OCI-LY7 (cell line): ENCODE measurements at regions not wholly inside any gene's neighbourhood (a gene's known extent, or its start where the extent isn't known, plus 50 kb on each side); places are given as distances from the start of the nearest gene placed in this dataset.

Experiments
- BruUV-seq: library from RNA; stranded (reverse); fragments of 400-500 nt; replicated peaks from 2 replicates; lab custom pipeline; 2021; lab: Mats Ljungman, UMichigan
- CTCF ChIA-PET: fragments of 300-600 bp; sonication (Branson Sonifier 250); formaldehyde crosslinking; loops from one replicate; lab custom pipeline; 2022; ENCODE audit warnings: antibody characterized with exemption; ENCODE audit not compliant: unreplicated experiment; lab: Charles Lee
- POLR2A ChIA-PET: fragments of 300-600 bp; sonication (Branson Sonifier 250); formaldehyde crosslinking; loops from one replicate; lab custom pipeline; 2022; ENCODE audit warnings: antibody characterized with exemption; lab: Charles Lee
- DNase-seq: peaks from one replicate; pipeline ENCODE4 v3.0.0-alpha.2; 2015; ENCODE audit warnings: low spot score
- H2AFZ ChIP-seq: fragments of 200-600 bp; sonication (generic), shearing (Covaris generic); 2 replicates; pipeline ENCODE4 v1.6.1; 2014; ENCODE audit warnings: mild to moderate bottlenecking, antibody characterized with exemption, low read length, moderate library complexity
- H3K27ac ChIP-seq: fragments of 200-600 bp; sonication (generic); 2 replicates; pipeline ENCODE4 v1.5.1; 2014; ENCODE audit warnings: mixed run types, low read depth, mild to moderate bottlenecking, moderate library complexity, low read length, inconsistent platforms; ENCODE audit not compliant: poor library complexity, severe bottlenecking
- H3K36me3 ChIP-seq: fragments of 200-600 bp; sonication (generic); 2 replicates; pipeline ENCODE4 v1.6.1; 2014; ENCODE audit warnings: mild to moderate bottlenecking, antibody characterized with exemption, low read length, moderate library complexity, mixed read lengths; ENCODE audit not compliant: insufficient read depth
- H3K4me1 ChIP-seq: fragments of 200-600 bp; sonication (generic); 2 replicates; pipeline ENCODE4 v1.5.1; 2014; ENCODE audit warnings: mild to moderate bottlenecking, low read length; ENCODE audit not compliant: insufficient read depth, poor library complexity, severe bottlenecking
- H3K4me2 ChIP-seq: fragments of 200-600 bp; sonication (generic); 2 replicates; pipeline ENCODE4 v1.6.1; 2014; ENCODE audit warnings: mild to moderate bottlenecking, low read length
- H3K4me3 ChIP-seq: fragments of 200-600 bp; sonication (generic); 2 replicates; pipeline ENCODE4 v1.5.1; 2014; ENCODE audit warnings: mild to moderate bottlenecking, low read depth, low read length; ENCODE audit not compliant: poor library complexity, severe bottlenecking
- H3K79me2 ChIP-seq: fragments of 200-600 bp; sonication (generic); 2 replicates; pipeline ENCODE4 v1.6.1; 2016; ENCODE audit warnings: low read depth, mild to moderate bottlenecking, low read length, moderate library complexity, mixed read lengths; ENCODE audit not compliant: insufficient read depth
- H3K9me2 ChIP-seq: fragments of 200-600 bp; sonication (generic); 2 replicates; pipeline ENCODE4 v1.6.1; 2016; ENCODE audit warnings: mild to moderate bottlenecking, low read length, mixed read lengths; ENCODE audit not compliant: insufficient read depth
- H3K9me3 ChIP-seq: fragments of 200-600 bp; sonication (generic); 2 replicates; pipeline ENCODE4 v1.6.1; 2014; ENCODE audit warnings: mild to moderate bottlenecking, mixed run types, low read length, mixed read lengths
- H4K20me1 ChIP-seq: fragments of 200-600 bp; sonication (generic); 2 replicates; pipeline ENCODE4 v1.6.1; 2014; ENCODE audit warnings: mild to moderate bottlenecking, antibody characterized with exemption, low read length, moderate library complexity, mixed read lengths; ENCODE audit not compliant: insufficient read depth
- CTCF ChIP-seq: fragments of 200-600 bp; sonication (generic); conservative IDR thresholded peaks from 2 replicates; pipeline ENCODE4 v1.5.1; 2014; ENCODE audit warnings: mild to moderate bottlenecking, antibody characterized with exemption, low read length, moderate library complexity, mixed read lengths
- EZH2phosphoT487 ChIP-seq: fragments of 200-600 bp; sonication (generic); IDR thresholded peaks from 2 replicates; pipeline ENCODE4 v1.6.1; 2018; ENCODE audit warnings: low read depth, borderline replicate concordance, mild to moderate bottlenecking, mixed run types, antibody characterized with exemption, low read length, moderate library complexity, mixed read lengths
- intact Hi-C: fragments of 100-400 bp; cut with micrococcal nuclease; formaldehyde crosslinking; loops from one replicate; pipeline ENCODE4 v1.10.0; 2022; ENCODE audit not compliant: unreplicated experiment

- POLR2A ChIA-PET, result no interaction called here
These were observed 130.8 kb upstream of the ACSL4 start for GRCh38 chrX:109863811-109864210.

GRCh38 chrX:109871121-109871888 lies 131.6 kb upstream of the TMEM164 start:
- H3K36me3 ChIP-seq, result no peaks in the 10 kb centered on the region
- no TSS peak for BruUV-seq
- H3K9me2 ChIP-seq, result no peaks in the 10 kb centered on the region
- POLR2A ChIA-PET, result interaction anchor here (1.1 to 1.2 kb wide), 2 partner anchors 9 to 19 kb away, joined by 4 to 5 read pairs; no protein-coding TSS in a partner anchor
- H3K4me3 ChIP-seq, result no peak overlapping the region
- intact Hi-C loops, result no loop called here
- no peaks in the 10 kb centered on the region for H3K9me3 ChIP-seq
- TF ChIP-seq CTCF (no peak), EZH2phosphoT487 (no peak)
- CTCF ChIA-PET, result interaction anchor here (1.1 kb wide), 1 partner anchor 20 kb away, joined by 3 read pairs; no protein-coding TSS in a partner anchor
- no peak for DNase-seq
- no peaks in the 10 kb centered on the region for H3K4me1 ChIP-seq
- no peaks in the 10 kb centered on the region for H3K79me2 ChIP-seq
- H4K20me1 ChIP-seq, result no peaks in the 10 kb centered on the region
- H3K4me2 ChIP-seq, result no peak overlapping the region
- no peak overlapping the region for H2AFZ ChIP-seq
- H3K27ac ChIP-seq, result no peak overlapping the region

More at GRCh38 chrX:109863811-109864210, 130.8 kb upstream of the ACSL4 start:
- CTCF ChIA-PET, result no interaction called here
- Histone ChIP-seq H3K9me3 (no peaks in the 10 kb centered on the region), H3K4me3 (no peak overlapping the region), H3K36me3 (no peaks in the 10 kb centered on the region), H3K4me1 (no peaks in the 10 kb centered on the region), H3K4me2 (no peak overlapping the region), H2AFZ (no peak overlapping the region), H3K9me2 (no peaks in the 10 kb centered on the region), H3K27ac (no peak overlapping the region), H4K20me1 (no peaks in the 10 kb centered on the region), H3K79me2 (no peaks in the 10 kb centered on the region)
- TF ChIP-seq CTCF, result no peak
- TF ChIP-seq EZH2phosphoT487, result no peak
- no peak for DNase-seq
- BruUV-seq, result no TSS peak
- intact Hi-C loops, result no loop called here

GRCh38 chrX:109872021-109872732 lies 130.7 kb upstream of the TMEM164 start:
- no peaks in the 10 kb centered on the region for H3K79me2 ChIP-seq
- intact Hi-C loops, result no loop called here
- no peak overlapping the region for H2AFZ ChIP-seq
- no peaks in the 10 kb centered on the region for H4K20me1 ChIP-seq
- ChIA-PET POLR2A (interaction anchor here (1.1 to 1.2 kb wide), 2 partner anchors 8 to 18 kb away, joined by 4 to 5 read pairs; no protein-coding TSS in a partner anchor), CTCF (interaction anchor here (1.1 kb wide), 1 partner anchor 19 kb away, joined by 3 read pairs; no protein-coding TSS in a partner anchor)
- H3K4me3 ChIP-seq, result no peak overlapping the region
- no peaks in the 10 kb centered on the region for H3K4me1 ChIP-seq
- H3K9me2 ChIP-seq, result no peaks in the 10 kb centered on the region
- DNase-seq, result no peak
- H3K36me3 ChIP-seq, result no peaks in the 10 kb centered on the region
- H3K9me3 ChIP-seq, result no peaks in the 10 kb centered on the region
- no TSS peak for BruUV-seq
- H3K27ac ChIP-seq, result no peak overlapping the region
- no peak for TF ChIP-seq EZH2phosphoT487
- TF ChIP-seq CTCF, result no peak
- H3K4me2 ChIP-seq, result no peak overlapping the region
